Sigmoid colon (tissue), 4 donors: ENCODE measurements at regions not wholly inside any gene's neighbourhood (a gene's known extent, or its start where the extent isn't known, plus 50 kb on each side); places are given as distances from the start of the nearest gene placed in this dataset.

Source experiments
- CTCF ChIP-seq, 4 experiments: fragments of 450-650 bp in 3 of 4; fragments of 200-600 bp in 1 of 4; IDR thresholded peaks; one replicate each; pipeline ENCODE4 v1.5.1; 2016 to 2019; ENCODE audit warnings: antibody characterized with exemption in 4 of 4, mild to moderate bottlenecking in 3 of 4, moderate library complexity in 2 of 4
- EP300 ChIP-seq, 4 donors: sonication (generic); formaldehyde crosslinking; IDR thresholded peaks; one replicate each; pipeline ENCODE4 v1.6.1; 2017; ENCODE audit warnings: antibody characterized with exemption in 4 of 4
- POLR2A ChIP-seq, 2 donors: fragments of 450-650 bp; IDR thresholded peaks; one replicate each; pipeline ENCODE4 v1.6.1; 2016; ENCODE audit warnings: antibody characterized with exemption in 2 of 2, mild to moderate bottlenecking in 2 of 2, moderate library complexity in 2 of 2
- POLR2AphosphoS5 ChIP-seq, 4 donors: sonication (generic); formaldehyde crosslinking; IDR thresholded peaks; one replicate each; pipeline ENCODE4 v1.6.1; 2017; ENCODE audit warnings: antibody characterized with exemption in 4 of 4

GRCh38 chr13:50722440-50723125 lies 120.9 kb downstream of the DLEU7 start:
- TF ChIP-seq POLR2AphosphoS5 (IDR thresholded peaks at IDR 0.05) (no peak), CTCF (IDR thresholded peaks at IDR 0.05) (no peak), POLR2A (IDR thresholded peaks at IDR 0.05) (no peak), EP300 (IDR thresholded peaks at IDR 0.05) (no peak)
